HG02588 (cell line): ENCODE measurements at regions not wholly inside any gene's neighbourhood (a gene's known extent, or its start where the extent isn't known, plus 50 kb on each side); places are given as distances from the start of the nearest gene placed in this dataset.

Experiments
- ATAC-seq: cut with Tn5 transposase; IDR thresholded peaks from one replicate; pipeline ENCODE4 v1.9.1; 2021; ENCODE audit warnings: mild to moderate bottlenecking, moderate library complexity; ENCODE audit not compliant: unreplicated experiment

DNA sequence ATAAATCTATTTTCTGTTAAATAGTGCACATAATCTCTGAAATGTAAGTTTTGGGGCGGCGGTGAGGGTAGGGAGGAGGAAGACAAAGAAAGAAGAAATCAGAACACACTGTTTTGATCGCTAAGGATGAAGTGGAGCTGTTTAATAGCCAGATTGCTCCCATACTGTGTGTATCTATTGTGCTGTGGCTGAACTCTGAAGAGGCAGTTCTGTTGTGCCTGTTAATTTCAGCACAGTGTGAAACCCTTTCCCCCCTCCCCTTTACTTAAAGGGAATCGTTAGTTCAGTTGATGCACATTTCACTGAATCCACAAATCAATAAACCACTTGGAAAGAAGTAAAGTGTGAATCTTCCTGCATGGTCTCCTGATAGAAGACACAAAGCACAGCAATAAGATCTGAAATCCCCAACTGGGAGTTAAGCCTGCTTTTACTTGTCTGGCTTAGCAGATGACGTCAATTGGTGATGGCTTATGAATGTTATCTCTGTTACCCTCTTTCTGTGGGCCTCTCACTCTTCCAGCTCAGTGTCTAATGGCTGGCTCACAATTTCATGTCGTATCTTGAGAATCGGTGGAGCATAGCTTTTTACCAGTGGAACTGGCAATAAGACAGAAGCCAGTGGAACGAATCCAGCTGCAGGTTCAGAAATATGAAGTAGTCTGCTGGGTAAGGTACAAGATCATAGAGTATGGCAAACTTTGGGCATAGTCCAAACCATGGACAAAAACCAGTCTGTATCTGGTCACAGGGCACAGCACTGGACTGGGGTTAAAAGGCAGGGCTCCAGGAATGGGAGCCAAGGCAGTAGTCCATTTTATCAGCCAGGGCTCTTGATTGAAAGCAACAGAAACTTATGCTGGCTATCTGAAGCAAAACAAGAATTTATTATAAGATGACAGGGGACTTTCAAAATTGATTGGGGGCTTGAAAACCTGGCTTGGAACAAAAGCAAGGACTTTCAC, 413.5 kb upstream of the SEL1L start:
- no peak for ATAC-seq

DNA sequence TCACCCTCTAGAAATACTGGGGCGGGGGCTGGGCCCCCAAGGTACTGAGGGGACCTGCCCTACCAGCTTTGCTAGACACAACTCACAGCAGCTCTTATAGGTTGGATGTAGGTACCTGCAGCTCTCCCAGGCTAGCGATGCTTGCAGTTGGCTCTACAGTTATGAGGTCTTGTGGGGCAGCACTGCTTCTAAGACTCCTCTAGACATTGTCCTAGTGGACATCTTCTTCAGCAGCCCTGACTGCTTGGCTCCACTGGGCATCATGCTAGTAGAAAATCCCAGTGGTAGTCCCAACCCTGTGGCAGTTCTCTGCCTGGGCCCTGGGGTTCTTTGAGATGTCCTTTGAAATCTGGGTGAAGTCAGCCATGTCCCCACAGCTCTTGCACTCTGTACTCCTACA, 419.3 kb upstream of the SEL1L start:
- ATAC-seq: no peak

DNA sequence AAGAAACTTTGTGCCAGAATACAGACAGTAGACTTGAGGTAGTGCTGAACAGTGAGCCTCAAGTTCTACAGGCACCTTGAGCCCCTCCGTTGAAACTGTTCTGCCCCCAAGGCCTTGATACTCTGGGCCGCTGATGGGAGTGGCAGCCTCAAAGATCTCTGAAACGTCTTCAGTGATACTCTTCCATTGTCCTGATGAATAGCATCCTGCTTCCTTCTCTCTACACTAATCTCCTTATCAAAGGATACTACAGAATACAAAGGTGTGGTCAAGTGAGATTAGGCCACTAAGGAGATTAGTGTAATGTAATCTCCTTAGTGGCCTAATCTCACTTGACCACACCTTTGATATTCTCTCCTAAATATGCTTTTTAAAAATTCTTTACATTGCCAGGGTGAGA, 419.8 kb upstream of the SEL1L start:
- ATAC-seq: no peak

DNA sequence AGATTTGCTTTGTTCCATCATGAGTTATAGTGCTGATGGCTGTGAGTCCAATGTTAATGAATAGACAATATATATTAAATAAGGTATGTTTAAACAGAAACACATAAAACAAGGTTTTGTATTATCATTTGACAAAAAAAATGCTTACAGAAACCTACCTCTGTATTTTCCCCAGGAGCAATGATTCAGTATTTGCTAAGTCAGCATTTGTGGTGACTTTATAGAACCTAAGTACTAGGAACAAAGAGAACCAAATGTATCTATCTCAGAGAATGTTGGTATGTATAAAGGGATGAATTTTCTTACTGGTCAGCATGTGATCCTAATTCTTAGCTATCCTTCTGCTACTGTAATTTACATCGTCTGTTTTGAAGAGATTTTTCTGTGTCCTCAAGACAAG, 421.5 kb upstream of the SEL1L start:
- no peak for ATAC-seq

DNA sequence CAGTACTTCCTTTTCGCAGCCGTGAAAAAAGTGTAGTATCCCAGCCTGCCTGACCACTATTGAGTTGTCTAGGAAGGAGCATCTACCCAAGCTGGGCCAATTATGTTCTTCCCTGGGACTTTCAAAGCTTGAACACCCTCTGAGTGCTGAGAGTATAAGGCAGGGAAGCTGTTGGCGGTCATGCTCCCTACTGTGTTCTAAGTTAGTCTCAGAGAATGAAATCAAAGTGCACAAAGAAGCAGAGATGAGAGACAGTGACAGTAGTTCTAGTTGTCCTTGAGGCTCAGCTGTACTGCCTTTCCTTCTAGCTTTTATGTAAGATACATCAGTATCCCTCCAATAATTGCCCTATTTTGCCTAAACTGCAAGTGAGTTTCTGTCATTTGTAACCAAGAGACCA, 427.1 kb upstream of the SEL1L start:
- ATAC-seq: no peak

DNA sequence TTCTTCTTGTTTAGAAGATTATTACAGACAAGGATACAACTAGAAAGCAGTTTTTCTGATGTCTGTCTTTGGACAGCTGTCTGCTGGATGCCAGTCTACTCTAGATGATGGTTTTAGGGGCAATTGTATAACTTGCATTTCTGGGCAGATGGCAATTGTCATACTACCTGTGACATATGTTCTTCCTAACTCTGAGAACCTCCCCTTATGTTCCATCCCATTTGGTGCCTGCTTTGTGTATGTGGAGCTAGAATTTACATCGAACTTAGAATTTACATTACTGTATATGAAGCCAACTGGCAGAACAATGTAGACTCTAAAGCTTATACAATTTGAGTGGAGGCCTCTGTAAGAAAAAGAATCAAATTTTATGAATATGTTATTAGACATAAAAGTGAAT, 430.2 kb upstream of the SEL1L start:
- ATAC-seq: no peak

DNA sequence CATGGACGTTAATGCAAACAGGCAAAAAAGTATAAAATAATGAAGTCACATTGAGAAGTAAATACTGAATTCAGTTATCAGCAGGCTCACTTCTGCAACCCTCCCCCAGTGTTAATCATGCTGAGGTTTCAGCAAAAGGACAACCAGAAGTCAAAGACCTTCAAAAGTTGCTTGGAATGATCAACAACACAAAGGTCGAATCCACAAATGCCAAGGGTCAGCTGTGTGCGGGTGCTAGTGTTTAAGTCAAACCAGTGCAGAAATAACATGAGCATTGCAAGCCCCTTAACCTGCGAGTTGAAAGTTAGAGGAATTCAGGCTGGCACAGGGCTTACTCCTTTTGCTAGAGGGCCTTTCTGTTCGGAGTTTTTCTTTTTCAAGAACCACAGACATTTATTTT, 436.7 kb upstream of the SEL1L start:
- no peak for ATAC-seq

DNA sequence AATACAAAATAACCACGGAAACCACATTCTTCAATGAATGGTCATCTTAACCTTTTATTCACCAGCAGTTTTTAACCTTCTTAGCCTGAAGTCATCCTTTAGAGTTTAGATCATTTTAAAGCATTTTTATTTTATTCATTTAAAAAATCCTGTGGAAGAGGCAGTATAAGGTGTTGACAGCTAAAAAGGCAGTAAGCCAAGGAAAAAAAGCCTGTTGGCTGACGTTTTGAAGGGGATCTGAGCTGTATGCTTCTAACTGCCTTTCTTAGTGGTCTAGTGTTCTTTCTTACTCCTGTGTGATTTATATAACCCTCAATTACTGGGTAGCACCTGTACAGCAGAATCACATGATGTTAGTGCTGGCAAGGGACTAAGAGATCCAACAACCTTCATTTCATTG, 438.3 kb upstream of the SEL1L start:
- no peak for ATAC-seq

DNA sequence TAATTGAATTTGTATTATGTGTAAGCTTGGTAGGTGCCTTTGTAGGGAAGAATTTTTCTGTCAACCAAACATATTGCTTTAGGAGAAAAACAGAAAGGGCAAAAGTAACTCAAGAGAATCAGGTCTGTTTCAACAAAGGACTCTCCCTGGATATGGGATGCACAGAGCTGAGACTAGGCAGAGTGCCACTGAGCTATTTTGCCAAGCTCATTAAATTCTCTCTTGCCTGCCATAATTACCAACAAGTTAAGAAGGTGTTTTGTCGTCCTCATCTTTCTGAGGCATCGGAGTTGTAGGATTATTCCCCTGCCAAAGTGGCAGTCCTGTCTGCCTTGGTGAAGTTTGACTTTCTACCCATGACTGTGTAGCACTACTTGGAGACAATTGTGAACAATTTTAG, 438.9 kb upstream of the SEL1L start:
- no peak for ATAC-seq

DNA sequence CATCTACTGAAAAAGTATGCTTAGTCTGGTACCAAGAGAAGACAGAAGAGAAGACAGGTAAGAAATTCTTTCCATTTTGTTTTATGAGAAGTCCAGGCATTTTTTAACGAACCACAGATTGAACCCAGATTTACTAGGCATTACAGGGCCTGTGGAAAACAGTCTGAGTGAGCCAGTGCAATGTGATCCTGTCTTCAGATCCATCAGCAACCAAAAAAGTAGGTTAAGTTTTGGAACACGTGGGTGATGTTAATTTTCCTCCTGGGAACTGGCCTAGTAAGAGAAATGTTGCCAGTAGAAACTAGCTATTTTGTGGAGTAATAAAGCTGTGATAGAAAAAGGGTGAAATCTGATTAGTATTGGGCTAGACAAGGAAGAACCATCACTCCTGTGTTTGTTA, 440.9 kb upstream of the SEL1L start:
- ATAC-seq: no peak

DNA sequence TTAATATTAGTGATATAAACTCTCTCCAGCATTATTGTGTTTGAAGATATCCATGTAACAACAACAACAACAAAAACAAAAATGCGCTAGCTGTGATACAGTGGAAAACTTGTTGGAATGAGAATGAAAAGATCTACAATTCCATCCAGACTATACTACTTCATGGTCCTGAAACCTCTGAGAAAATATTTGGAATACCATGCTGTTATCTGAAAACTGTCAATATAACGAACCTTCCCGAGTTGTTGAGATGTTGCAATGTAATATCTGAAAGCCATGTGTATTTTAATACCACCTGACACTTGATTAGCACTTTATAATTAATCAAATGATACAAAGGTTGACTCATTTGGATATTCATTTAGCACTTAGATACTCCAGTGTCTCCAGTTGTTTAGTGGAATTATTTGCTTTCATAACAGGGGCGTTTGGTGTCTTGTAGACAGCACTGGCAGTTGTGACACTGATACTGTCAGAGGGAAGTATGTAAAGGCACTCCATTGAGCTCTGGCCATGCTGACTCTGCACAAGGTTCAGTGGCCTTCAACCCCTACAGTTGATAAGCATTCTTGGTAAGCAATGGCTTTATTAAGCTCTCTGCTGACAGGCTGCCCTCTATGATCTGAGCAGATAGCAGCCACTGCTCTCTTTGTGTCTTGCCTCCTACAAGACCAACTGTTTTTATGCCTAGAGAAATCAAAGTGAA, 447.1 kb upstream of the SEL1L start:
- no peak for ATAC-seq

DNA sequence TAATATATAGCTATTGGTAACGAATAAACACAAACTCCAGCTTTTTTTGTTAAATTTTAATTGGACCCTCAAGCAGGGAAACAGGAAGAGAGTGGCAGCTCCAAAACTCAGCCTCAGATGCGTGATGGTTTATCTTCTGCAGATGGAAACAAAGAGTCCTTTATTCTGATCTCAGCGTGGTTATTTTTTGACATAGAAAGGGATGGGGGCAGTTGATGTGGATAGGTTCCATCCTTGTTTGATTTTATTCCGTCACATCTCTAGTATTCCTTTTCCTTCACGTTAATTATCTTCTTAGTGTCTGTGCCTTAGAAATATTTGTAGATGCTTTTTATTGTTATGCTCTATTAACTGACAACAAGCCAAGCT, 447.6 kb upstream of the SEL1L start:
- no peak for ATAC-seq

DNA sequence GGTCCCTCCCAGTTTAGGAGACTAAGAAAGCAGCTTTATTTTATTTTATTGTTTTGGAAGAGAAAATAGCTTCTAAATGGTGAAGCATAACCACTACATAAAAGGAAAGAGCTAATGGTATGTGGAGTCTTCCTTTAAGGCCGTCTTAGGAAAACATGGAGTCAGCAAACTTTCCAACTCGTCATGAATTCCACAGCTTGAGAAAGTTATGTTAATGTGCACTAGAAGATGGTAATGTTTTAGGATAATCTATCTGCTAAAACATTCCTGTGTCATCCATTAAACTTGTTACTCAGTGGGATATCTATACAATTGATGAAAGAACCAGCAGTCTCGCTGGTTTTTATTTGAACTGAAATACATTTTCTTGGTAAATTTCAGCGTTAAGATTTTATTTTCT, 448.4 kb upstream of the SEL1L start:
- ATAC-seq: no peak

DNA sequence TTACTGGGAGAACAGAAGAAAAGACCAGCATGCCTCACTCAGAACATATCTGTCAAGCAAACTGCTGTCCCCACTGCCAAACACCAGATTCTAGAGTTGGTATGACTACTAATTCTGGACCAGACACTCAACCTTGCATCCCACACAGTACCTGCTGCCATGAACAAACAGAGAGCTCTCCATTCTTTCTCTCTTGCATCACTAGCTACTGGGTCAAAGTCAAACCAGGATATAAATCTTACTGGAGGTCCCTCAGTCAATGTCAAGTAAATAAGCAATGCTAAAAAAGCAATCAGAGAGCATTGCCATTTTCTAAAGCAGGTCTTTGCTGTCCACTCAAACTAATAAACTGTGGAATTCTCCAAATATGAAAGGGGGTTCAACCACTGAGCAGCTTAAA, 452.4 kb upstream of the SEL1L start:
- no peak for ATAC-seq

DNA sequence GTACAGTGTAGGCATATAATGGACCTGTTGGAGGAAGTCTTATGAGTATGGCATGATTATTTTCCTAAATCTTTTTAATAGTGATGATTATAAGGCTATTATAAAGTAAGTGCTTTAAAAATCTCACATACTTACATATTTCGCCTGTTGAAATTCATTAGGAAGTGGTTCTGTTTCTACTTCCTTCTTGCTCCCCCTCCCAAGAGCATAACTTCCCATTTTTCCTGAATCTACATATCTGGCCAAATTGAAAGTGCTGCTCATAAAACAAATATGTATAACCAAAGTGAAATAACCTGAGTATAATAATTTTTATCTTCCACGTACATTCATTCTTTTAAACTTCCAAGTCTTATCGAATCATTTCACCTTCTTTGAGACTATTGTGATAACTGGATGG, 455.6 kb upstream of the SEL1L start:
- no peak for ATAC-seq

DNA sequence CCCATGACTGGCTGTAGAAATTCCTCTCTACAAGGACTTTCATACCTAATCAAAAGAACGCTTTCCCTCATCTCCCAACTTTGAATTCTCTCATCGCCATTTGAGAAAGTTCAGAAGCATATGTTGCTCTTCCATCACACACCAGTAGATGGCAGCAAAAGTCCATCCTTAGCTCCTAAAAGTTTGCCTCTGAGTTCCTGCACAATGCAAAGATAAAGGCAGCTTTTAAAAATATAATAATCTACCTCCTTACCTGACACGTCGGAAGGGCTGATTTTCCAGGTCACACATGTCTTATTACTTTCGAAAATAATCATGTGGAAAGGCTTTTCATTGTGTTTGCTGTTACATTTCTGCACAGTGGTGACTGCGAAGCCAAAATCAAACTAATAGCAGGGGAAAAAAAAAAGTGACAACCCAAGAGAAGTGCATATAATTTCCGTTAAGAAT, 456.7 kb upstream of the SEL1L start:
- peak; percentile 55 for ATAC-seq

DNA sequence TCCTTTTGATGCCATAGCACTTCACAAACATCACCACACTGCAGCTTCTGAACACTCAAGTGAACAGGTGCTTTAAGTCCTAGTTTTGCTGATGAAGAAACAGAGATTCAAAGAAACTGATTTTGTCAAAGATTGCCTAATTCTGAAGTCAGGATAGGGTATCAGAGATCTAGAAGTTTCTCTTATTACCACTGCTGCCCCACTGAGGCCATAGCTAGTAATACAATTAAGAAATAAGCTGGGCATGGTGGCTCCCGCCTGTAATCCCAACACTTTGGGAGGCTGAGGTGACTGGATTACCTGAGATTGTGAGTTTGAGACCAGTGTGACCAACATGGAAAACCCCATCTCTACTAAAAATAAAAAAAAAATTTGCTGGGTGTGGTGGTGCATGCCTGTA, 458.3 kb upstream of the SEL1L start:
- no peak for ATAC-seq

DNA sequence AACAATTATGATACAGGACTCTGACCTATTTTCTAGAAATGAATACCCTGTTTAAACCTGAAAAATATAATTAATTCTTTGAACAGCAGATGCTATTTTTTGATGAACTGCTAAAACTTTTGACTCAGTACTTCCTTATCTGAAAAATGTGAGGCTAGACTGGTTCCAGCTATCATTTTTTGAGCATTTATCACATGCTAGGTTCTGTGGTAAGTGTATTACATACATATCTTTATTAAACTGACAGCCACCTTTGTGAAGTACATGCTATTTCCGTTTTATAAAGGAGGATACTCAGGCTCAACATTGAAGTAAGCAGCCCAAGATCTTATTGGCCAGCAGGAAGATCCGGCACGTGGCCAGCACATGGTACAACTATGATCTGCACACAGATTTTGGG, 459.8 kb upstream of the SEL1L start:
- ATAC-seq: no peak

DNA sequence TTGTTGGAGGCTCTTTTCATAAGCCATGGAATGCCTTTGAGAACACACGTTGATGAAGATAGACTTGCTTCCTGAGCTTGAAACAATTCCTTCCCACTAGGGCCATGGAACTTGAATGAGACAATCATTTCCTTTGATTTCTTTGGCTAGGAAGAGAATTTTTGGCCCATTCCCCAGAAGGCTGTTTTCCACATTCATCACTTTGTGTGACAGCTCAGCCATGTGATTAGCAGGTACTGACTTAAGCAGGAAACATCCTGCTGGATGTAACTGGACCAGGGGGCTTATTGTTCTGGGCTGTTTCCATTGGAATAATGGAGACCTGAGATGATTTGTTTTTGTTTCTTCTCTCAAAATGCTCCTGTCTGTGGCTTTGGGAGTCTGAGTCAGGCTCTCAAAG, 469.8 kb upstream of the SEL1L start:
- ATAC-seq: no peak

DNA sequence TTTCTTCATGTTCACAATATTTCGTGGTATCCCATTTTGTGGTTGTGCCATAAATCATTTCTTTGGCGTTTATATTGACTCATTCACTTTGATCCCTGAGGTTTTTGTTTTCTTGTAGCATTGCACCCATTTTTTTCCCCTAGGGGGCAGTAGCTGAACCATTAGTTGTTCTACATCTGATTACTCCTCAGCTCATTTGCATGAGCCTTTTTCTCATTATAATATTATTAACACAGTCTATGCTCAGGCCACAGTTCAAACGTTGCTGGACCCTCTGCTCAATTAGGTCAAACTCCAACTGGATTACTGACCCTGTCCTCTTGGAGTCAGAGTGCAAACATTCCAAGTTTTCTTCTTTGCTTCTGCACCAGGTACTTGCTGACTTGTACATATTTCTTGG, 475.4 kb upstream of the SEL1L start:
- no peak for ATAC-seq

DNA sequence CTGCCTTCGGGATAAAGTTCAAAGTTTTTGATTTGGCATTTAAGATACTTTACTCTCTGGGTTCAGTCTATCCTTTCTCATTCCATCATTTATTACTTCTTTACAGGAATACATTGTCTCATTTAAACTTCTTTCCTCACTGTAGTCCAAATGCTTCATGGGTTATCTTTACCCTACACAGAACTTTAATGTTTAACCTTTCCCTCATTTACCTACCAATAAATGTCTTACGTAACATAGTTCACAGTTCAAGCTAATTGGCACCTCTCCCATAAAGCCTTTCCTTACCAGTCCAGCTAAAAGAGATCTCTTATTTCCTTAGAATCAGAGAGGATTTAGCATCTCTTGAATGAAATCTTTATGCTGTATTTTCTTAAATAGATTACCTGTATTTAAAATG, 476.3 kb upstream of the SEL1L start:
- ATAC-seq: no peak

DNA sequence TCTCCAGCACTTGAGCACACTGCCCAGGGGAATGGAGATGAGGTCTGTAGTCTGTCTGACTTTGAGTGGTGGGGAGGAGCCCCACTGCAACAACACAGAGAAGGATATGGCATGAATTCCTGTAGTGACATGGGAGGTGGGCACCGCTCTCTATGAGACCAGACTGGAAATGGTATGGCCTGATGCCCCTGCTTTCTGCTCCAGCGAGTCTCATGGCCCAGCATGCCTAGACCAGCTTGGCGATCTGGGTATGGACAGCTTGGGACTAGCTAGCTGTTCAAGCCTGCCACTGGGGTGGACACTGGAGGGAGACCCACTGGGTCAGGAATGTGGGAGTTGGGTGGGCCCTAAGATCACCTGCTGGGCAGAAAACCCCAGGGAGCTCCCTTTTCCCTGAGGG, 477.8 kb upstream of the SEL1L start:
- ATAC-seq: no peak
